GM19238 (cell line): ENCODE measurements at regions not wholly inside any gene's neighbourhood (a gene's known extent, or its start where the extent isn't known, plus 50 kb on each side); places are given as distances from the start of the nearest gene placed in this dataset.

Source experiments
- DNase-seq: peaks from one replicate; pipeline ENCODE4 v3.0.0; 2011; ENCODE audit warnings: low spot score; ENCODE audit not compliant: insufficient read length

GRCh38 chr10:1966712-1967376 is 229.5 kb upstream of the ADARB2 start:
- no peak for DNase-seq

DNA sequence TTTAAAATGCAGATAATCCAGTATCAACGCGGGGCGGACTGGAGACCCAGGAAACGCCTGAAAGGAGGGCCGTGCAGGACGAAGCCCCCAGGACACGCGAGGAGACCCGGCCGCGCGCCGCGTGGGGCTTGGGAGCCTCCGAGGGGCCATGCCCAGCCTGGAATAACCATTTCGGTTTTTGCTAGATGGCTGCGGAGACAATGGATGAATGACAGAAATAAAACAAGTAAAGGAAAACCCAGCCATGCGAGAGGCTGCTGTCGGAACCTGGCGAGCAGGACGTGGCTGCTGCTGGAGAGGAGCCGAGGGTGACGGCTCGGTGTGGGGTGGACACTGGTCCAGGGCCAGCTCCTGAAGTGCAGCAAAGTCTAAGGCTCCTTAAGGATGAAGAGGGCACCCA is 227.2 kb upstream of the ADARB2 start:
- no peak for DNase-seq

DNA sequence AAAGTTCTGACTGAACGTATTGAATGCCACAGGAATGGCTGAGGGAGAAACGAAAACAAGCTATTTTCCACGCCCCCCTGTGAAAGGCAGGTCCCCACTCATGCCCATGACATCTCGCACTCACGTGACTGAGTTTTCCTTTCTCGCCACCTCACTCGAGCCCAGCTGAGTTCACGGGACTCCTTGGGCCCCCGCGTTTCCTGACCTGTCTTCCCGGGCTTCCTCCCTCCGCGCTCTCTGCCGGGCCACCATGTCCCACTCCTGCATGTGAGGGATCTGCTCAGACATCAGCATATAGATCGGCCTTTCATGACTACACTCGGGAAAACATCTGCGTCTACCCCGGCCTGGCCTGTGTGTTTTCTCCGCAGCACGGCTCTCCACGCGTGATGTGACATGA is 226.0 kb upstream of the ADARB2 start:
- no peak for DNase-seq

- no peak for DNase-seq
Observed at GRCh38 chr10:1961989-1962388, 224.7 kb upstream of the ADARB2 start.

GRCh38 chr10:1960982-1961381 is 223.7 kb upstream of the ADARB2 start:
- no peak for DNase-seq

DNA sequence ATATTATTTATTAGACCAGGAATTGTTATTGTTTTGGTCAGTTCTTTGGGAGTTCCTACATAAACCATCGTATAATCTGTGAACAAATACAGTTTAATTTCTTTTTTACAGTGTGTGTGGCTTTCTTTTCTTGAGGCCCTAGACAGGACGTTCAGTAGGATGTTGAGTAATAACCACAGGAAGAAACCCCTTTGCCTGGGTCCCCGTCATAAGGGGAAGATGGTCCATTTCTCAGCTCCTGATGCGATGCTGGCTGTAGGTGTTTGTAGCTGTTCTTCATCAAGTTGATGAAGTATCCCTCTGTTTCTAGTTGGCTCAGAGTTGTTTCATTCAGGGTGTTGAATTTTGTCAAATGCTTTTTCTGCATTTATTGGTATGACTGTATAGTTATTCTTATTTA is 219.7 kb upstream of the ADARB2 start:
- DNase-seq: no peak

- no peak for DNase-seq
Observed at GRCh38 chr10:1954300-1954699, 217.0 kb upstream of the ADARB2 start.

DNA sequence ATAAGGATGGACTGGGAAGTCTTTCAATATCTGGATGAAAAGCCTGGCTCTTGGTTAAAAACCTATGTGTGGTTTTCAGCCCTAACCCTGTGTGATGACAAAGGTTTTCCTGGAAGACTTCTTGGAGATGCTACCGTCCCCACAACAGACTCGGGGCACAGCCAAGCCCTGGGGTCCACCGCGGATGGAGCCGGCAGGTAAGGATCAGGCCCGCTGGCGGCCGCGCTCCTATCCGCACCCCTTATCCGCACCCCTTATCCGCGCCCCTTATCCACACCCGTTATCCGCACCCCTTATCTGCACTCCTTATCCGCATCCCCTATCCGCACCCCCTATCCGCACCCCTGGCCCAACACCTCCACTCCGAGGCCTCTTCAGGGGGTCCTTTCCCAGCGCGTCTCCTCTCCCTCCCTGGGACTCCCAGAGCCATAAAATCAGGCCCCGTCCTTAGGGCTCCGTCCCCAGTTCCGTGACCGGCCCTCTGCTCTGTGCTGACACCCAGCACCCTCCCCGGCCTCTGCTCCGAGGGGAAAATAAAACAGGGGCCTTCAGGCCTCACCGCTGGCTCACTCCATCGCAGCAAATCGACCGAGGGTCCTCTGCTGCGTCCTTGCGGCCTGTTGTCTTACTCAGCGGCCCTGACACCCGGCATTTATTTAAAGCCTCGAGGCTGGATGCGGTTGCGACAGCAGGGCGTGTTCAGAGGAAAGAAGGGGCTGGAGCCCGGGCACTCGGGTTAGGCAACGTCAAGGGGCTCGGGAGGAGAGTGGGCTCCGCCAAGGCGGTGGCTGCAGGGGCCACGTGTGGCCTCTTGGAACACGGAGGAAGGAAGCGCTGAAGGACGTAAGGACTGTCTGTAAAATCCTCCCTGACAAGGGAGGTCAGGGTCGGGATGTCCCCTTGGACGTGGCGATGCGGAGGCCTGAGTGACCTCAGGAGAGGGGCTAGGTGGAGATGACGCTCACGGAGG is 215.1 kb upstream of the ADARB2 start:
- no peak for DNase-seq

- DNase-seq: no peak
Observed at GRCh38 chr10:1950803-1951495, 213.6 kb upstream of the ADARB2 start.

GRCh38 chr10:1947464-1948003 is 210.2 kb upstream of the ADARB2 start:
- no peak for DNase-seq

DNA sequence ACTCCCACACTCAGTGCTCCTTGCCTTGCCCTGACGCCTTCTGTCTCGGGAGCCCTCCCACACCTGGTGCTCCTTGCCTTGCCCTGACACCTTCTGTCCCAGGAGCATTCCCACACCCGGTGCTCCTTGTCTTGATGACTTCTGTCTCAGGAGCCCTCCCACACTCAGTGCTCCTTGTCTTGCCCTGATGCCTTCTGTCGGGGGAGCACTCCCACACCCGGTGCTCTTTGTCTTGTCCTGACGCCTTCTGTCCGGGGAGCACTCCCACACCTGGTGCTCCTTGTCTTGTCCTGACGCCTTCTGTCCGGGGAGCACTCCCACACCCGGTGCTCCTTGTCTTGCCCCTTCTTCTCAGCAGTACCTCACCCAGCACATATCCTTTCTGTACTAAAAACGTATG is 207.2 kb upstream of the ADARB2 start:
- DNase-seq: no peak

DNA sequence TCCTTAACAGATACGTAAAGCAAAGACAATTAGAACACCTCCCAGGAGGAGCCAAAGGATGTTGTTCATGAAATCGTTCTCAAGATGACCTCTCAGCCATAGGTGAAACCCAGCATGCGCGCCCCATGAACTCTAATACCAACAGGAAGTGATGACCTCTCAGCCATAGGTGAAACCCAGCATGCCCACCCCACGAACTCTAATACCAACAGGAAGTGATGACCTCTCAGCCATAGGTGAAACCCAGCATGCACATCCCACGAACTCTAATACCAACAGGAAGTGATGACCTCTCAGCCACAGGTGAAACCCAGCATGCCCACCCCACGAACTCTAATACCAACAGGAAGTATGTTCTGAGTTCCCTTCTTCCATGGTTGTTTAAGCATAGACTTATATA is 205.2 kb upstream of the ADARB2 start:
- DNase-seq: no peak

GRCh38 chr10:1939016-1939415 is 201.7 kb upstream of the ADARB2 start:
- DNase-seq: no peak

- DNase-seq: no peak
Observed at GRCh38 chr10:1938317-1938716, 201.0 kb upstream of the ADARB2 start.

DNA sequence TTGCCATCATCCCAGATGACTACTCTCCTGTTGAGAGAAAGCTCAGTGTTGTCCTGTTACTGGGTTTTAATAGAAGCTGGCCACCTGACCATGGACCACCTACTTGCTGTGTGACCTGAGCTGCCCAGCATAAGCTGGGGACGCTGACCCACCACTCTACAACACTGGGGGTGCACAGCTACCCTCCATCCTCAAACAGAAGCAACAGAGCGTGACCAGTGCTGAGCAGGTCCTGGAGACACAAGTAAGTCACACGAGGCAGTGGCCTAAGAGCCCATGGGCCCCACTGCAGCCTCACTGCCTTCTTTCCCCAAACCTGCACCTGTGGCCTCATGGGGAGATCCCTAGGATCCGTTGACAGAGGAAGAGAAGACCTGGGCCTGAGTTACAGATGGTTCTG is 198.6 kb upstream of the ADARB2 start:
- no peak for DNase-seq

- DNase-seq: no peak
Observed at GRCh38 chr10:1933215-1933614, 195.9 kb upstream of the ADARB2 start.

GRCh38 chr10:1932692-1933094 is 195.4 kb upstream of the ADARB2 start:
- DNase-seq: no peak

GRCh38 chr10:1928606-1929005 is 191.3 kb upstream of the ADARB2 start:
- DNase-seq: no peak

DNA sequence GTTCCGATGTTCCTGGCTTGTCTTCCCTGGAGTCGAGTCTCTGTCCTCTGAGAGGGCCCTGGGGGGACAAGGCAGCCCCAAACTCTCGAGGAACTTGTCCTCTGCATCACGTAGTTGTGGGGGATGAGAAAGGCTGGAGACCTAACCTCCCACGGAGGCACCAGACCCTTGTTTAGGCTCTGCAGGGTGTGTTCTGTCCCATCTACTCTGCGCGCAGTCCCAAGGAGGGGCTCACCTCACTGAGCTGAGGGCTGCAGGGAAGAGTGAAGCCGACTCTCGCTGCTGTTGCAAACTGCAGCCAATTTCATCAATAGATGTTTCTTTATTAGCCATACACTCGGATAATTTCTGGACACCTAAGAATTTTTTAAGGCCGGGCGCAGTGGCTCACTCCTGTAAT is 186.7 kb upstream of the ADARB2 start:
- DNase-seq: no peak

- DNase-seq: no peak
Observed at GRCh38 chr10:1923586-1923985, 186.3 kb upstream of the ADARB2 start.

DNA sequence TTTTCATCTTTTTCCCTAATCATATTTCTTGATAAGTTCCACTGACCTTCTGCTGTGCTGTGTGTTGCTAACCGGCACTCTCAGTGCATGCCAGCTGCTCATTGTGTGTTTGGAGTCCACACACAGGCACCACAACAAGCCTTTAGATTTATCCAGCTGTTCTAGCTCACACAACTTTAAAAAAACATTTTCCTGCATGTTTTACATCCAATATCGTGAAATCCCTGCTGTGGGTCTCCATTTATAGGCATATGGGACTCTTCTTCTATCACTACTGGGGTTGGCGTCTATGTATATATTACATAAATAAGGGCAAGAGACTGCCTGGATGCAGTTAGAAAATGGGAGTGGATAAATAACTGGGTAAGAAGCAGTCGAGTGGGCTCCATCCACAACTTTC is 183.6 kb upstream of the ADARB2 start:
- no peak for DNase-seq

DNA sequence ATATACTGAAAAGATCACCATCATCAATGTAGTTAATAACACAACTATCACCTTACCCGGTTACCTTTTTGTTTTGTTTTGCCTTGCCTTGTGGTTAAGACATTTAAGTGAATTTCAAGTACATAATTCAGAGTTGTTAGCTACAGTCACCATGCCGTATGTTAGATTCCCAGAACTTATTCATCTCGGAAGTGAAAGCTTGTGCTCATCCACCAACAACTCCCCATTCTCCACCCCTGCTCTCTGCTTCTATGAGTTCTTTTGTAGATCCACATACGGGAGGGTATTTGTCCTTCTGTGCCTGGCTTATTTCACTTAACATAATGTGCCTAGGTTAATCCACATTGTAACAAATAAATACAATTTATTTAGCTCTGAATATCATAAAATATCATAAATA is 182.8 kb upstream of the ADARB2 start:
- no peak for DNase-seq
